ENCODE measurements at regions not wholly inside any gene's neighbourhood (a gene's known extent, or its start where the extent isn't known, plus 50 kb on each side); places are given as distances from the start of the nearest gene placed in this dataset.

DNA sequence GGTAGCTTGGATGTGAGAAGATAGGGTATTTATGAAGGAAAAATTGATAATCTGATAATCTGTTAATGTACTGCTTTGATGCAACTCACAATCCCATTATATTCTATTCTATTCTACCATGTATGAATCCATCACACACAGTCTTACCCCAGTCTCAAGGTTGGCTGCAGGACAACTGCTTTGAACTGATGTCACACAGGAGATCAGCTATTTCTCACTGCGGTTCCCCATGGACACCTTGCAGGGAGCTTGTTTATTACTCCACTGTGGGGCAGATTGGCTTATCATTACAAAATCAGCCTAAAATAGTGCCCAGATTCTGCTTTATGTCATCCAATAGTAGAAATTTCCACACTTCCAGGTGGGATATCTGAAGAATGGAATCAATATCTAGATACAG is 61.0 kb upstream of the HS3ST5 start:
- DNase-seq, result no peak

DNA sequence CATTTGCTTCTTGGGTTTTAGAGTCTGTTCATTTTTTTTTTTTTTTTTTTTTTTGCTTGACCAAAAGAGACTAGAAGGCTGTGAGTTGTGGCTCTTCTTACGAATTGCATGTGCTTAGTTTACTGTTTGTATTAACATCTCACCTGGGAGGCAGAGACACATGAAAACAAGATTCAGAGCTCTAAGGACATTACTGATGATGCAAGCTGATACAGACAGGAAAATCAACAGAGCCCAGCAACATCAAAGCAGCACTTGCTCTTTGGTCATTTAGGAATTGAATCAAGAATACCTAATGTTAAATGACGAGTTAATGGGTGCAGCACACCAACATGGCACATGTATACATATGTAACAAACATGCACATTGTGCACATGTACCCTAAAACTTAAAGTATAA is 55.7 kb upstream of the HS3ST5 start:
- DNase-seq, result no peak
